CD4-positive, alpha-beta memory T cell (primary cell): ENCODE measurements at regions not wholly inside any gene's neighbourhood (a gene's known extent, or its start where the extent isn't known, plus 50 kb on each side); places are given as distances from the start of the nearest gene placed in this dataset.

ENCODE experiments used
- CTCF ChIA-PET: fragments of 350-600 bp; sonication (Branson Sonifier 250); formaldehyde crosslinking; loops from one replicate; lab custom pipeline; 2021; ENCODE audit warnings: inconsistent platforms; ENCODE audit not compliant: partially characterized antibody; lab: Charles Lee
- POLR2A ChIA-PET: fragments of 350-600 bp; sonication (Branson Sonifier 250); formaldehyde crosslinking; loops from one replicate; lab custom pipeline; 2021; ENCODE audit not compliant: partially characterized antibody; lab: Charles Lee
- DNase-seq, 5 donors: peaks; one replicate each; pipeline versions ENCODE4 v3.0.0 to v3.0.0-alpha.2; 2020 to 2022; ENCODE audit warnings: mixed read lengths in 1 of 5
- H3K27ac ChIP-seq: one replicate; pipeline ENCODE4 v1.7.0; 2013; ENCODE audit warnings: low read depth, low read length
- H3K27me3 ChIP-seq: 2 replicates; pipeline ENCODE4 v1.7.0; 2013; ENCODE audit warnings: mild to moderate bottlenecking, low read length, moderate library complexity; ENCODE audit not compliant: insufficient read depth
- H3K36me3 ChIP-seq: 2 replicates; pipeline ENCODE4 v1.7.0; 2013; ENCODE audit warnings: mild to moderate bottlenecking, low read length, moderate library complexity; ENCODE audit not compliant: insufficient read depth
- H3K4me1 ChIP-seq: 2 replicates; pipeline ENCODE4 v1.7.0; 2013; ENCODE audit warnings: mild to moderate bottlenecking, low read length, moderate library complexity; ENCODE audit not compliant: insufficient read depth
- H3K4me3 ChIP-seq, 2 donors: one replicate each; pipeline ENCODE4 v1.7.0; 2013; ENCODE audit warnings: low read length in 2 of 2, mild to moderate bottlenecking in 1 of 2
- H3K9me3 ChIP-seq, 2 donors: one replicate each; pipeline ENCODE4 v1.7.0; 2013; ENCODE audit warnings: low read length in 2 of 2, control low read depth in 1 of 2; ENCODE audit not compliant: control insufficient read depth in 1 of 2
- H3K27ac Mint-ChIP-seq, 7 donors: one replicate each; pipeline ENCODE4 v1.8.0; 2020 to 2021; ENCODE audit warnings: mixed read lengths in 7 of 7, mild to moderate bottlenecking in 6 of 7, inconsistent platforms in 3 of 7, moderate library complexity in 3 of 7
- H3K27me3 Mint-ChIP-seq, 2 donors: one replicate each; pipeline ENCODE4 v1.8.0; 2020 to 2021; ENCODE audit warnings: mixed read lengths in 2 of 2
- H3K36me3 Mint-ChIP-seq, 2 donors: one replicate each; pipeline ENCODE4 v1.8.0; 2020 to 2021; ENCODE audit warnings: mixed read lengths in 2 of 2, inconsistent platforms in 1 of 2, mild to moderate bottlenecking in 1 of 2
- H3K4me1 Mint-ChIP-seq, 4 donors: one replicate each; pipeline ENCODE4 v1.8.0; 2020 to 2021; ENCODE audit warnings: mixed read lengths in 4 of 4, mild to moderate bottlenecking in 1 of 4
- H3K4me3 Mint-ChIP-seq, 8 donors: one replicate each; pipeline ENCODE4 v1.8.0; 2020 to 2021; ENCODE audit warnings: mixed read lengths in 8 of 8, mild to moderate bottlenecking in 7 of 8, moderate library complexity in 6 of 8, inconsistent platforms in 3 of 8
- H3K9me3 Mint-ChIP-seq, 8 donors: one replicate each; pipeline ENCODE4 v1.8.0; 2020 to 2021; ENCODE audit warnings: mixed read lengths in 8 of 8, mild to moderate bottlenecking in 5 of 8, inconsistent platforms in 3 of 8, moderate library complexity in 1 of 8
- intact Hi-C: fragments of 100-400 bp; cut with micrococcal nuclease; formaldehyde crosslinking; loops from one replicate; pipeline ENCODE4 v1.15.1; 2023

DNA sequence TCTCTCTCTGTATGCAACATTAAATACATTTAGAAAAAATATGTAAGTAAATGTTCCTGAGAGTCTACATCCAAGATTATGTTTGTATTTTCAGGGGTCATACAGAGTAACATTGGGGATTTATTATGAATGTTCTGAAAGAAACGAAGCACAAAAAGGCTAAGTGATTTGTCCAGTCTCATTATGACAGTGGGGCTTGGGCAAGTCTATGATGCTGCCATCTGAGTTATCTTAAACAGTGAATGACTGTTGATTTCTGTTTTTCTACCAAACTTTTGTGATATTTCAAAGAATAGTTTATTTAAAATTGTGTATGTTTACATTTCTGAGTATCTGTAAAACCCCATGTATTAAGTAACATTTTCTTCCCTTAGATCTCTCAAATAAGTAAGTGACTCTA, 481.2 kb upstream of the ZNF717 start:
- Mint-ChIP-seq H3K36me3 (no peaks in the 10 kb centered on the region), H3K9me3 (peaks cover 0 to 14% (median 6%) of the 10 kb centered on the region in 8 donors), H3K27me3 (no peaks in the 10 kb centered on the region), H3K4me3 (no peak overlapping the region), H3K27ac (no peak overlapping the region), H3K4me1 (no peaks in the 10 kb centered on the region)
- no peaks in the 10 kb centered on the region for H3K9me3 ChIP-seq
- no peaks in the 10 kb centered on the region for H3K36me3 ChIP-seq
- intact Hi-C loops, result no loop called here
- ChIA-PET POLR2A (no interaction called here), CTCF (no interaction called here)
- no peak overlapping the region for H3K27ac ChIP-seq
- no peaks in the 10 kb centered on the region for H3K27me3 ChIP-seq
- no peaks in the 10 kb centered on the region for H3K4me1 ChIP-seq
- DNase-seq, result no peak
- no peak overlapping the region for H3K4me3 ChIP-seq

DNA sequence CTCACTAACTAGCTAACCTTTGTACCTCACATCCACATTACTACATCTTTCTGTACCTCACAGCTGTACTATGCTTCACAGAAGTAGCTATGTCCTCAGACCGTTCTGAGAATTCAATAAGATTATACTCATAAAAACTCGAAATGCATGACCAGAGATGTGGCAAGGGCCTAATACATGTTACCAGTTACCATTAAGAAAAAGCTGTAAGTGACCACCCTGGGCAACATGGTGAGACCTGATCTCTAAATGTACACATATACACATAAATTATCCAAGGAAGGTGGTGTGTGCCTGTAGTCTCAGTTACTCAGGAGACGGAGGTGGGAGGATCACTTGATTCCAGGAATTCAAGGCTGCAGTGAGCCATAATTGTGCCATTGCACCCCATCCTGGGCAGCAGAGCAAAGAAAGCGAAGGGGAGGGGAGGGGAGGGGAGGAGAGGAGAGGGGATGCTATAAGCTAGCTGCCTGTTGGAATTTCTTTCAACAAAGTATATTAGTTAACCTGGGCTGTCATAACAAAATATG, 482.6 kb upstream of the ZNF717 start:
- no peak overlapping the region for H3K4me3 ChIP-seq
- no peak overlapping the region for H3K27ac ChIP-seq
- Mint-ChIP-seq H3K27me3 (no peaks in the 10 kb centered on the region), H3K36me3 (no peaks in the 10 kb centered on the region), H3K4me1 (no peaks in the 10 kb centered on the region), H3K27ac (no peak overlapping the region), H3K9me3 (peaks cover 0 to 11% (median 6%) of the 10 kb centered on the region in 8 donors), H3K4me3 (no peak overlapping the region)
- ChIA-PET CTCF (no interaction called here), POLR2A (no interaction called here)
- H3K9me3 ChIP-seq, result no peaks in the 10 kb centered on the region
- no peaks in the 10 kb centered on the region for H3K36me3 ChIP-seq
- DNase-seq, result no peak
- no peaks in the 10 kb centered on the region for H3K27me3 ChIP-seq
- H3K4me1 ChIP-seq, result no peaks in the 10 kb centered on the region
- intact Hi-C loops, result no loop called here

DNA sequence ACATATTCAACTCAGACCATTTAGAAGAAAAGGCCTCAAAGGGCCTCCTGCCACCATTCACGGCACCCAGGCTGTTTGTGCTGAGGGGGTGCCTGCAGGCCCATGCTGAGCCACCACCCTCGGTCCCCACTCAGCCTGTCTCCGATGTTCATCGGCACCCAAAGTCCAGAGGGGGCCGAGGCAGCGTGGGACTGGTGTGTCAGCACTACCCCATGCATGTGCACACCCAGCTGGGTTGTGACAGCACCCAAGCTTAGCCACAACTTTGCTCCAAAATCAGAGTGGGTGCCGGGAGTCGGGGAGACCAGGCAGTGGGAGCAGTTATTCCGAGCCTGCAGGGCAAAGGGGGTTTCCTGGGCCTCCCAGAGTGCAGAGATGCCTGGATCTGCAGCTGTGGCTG, 508.5 kb upstream of the ZNF717 start:
- Histone ChIP-seq H3K4me1 (no peaks in the 10 kb centered on the region), H3K9me3 (peaks cover 0 to 5% of the 10 kb centered on the region in 2 donors), H3K4me3 (no peak overlapping the region), H3K36me3 (no peaks in the 10 kb centered on the region), H3K27ac (no peak overlapping the region), H3K27me3 (no peaks in the 10 kb centered on the region)
- POLR2A ChIA-PET, result no interaction called here
- DNase-seq, result no peak
- H3K27ac Mint-ChIP-seq, result no peak overlapping the region
- CTCF ChIA-PET, result no interaction called here
- no peaks in the 10 kb centered on the region for H3K27me3 Mint-ChIP-seq
- H3K4me1 Mint-ChIP-seq, result no peaks in the 10 kb centered on the region
- intact Hi-C loops, result no loop called here
- H3K36me3 Mint-ChIP-seq, result no peaks in the 10 kb centered on the region
- H3K9me3 Mint-ChIP-seq, result peaks cover 0 to 32% (median 9%) of the 10 kb centered on the region in 8 donors
- no peak overlapping the region for H3K4me3 Mint-ChIP-seq

DNA sequence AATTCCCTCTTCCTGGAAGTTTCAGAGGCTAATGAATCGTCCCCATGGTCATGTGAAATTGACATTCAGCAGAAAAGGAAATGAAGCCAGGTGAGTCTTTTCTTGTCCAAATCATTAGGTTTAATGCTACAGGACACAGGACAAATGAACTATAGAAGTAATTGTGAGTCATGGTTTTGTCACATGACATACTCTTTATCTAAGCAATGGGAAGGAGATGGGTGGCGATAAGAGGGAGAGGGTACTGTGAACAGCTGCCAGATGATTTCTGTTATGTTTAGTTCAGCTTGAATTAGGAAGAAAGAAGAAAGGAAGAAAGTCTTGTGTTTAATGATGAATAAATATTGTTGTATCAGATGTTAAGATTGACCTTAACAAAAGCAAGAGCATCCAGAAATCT, 515.4 kb upstream of the ZNF717 start:
- H3K4me1 Mint-ChIP-seq, result no peaks in the 10 kb centered on the region
- no peaks in the 10 kb centered on the region for H3K27me3 Mint-ChIP-seq
- H3K27ac ChIP-seq, result no peak overlapping the region
- intact Hi-C loops, result no loop called here
- no peaks in the 10 kb centered on the region for H3K36me3 Mint-ChIP-seq
- H3K9me3 Mint-ChIP-seq, result peaks cover 0 to 17% (median 13%) of the 10 kb centered on the region in 8 donors
- no peaks in the 10 kb centered on the region for H3K9me3 ChIP-seq
- no peak for DNase-seq
- no peaks in the 10 kb centered on the region for H3K36me3 ChIP-seq
- ChIA-PET CTCF (no interaction called here), POLR2A (no interaction called here)
- H3K4me1 ChIP-seq, result no peaks in the 10 kb centered on the region
- no peaks in the 10 kb centered on the region for H3K27me3 ChIP-seq
- H3K27ac Mint-ChIP-seq, result no peak overlapping the region
- no peak overlapping the region for H3K4me3 ChIP-seq
- H3K4me3 Mint-ChIP-seq, result no peak overlapping the region

DNA sequence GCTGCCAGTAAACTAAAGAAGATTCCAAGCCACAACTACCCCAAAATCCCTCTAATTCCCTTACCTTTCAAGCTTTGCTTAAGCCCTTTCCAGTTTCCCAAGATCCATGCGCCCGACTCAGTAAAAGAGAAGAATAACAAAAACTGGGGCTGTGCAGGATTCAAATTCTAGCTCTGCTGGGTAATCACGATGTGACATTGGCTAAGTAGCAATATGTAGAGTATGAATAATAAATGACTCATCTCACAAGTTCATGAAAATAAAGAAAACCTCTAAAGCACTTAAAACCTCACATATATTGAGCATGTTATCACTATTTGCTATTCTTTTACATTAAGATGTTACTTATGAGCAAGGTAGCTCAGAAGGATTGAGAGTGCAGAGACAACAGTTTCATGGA, 522.2 kb upstream of the ZNF717 start:
- Mint-ChIP-seq H3K27ac (no peak overlapping the region), H3K36me3 (no peaks in the 10 kb centered on the region), H3K4me3 (no peak overlapping the region), H3K9me3 (peaks cover 5 to 31% (median 15%) of the 10 kb centered on the region in 8 donors), H3K27me3 (no peaks in the 10 kb centered on the region), H3K4me1 (no peaks in the 10 kb centered on the region)
- ChIA-PET POLR2A (no interaction called here), CTCF (no interaction called here)
- no peaks in the 10 kb centered on the region for H3K36me3 ChIP-seq
- no peaks in the 10 kb centered on the region for H3K27me3 ChIP-seq
- H3K4me1 ChIP-seq, result no peaks in the 10 kb centered on the region
- DNase-seq, result no peak
- no peak overlapping the region for H3K4me3 ChIP-seq
- intact Hi-C loops, result no loop called here
- no peaks in the 10 kb centered on the region for H3K9me3 ChIP-seq
- H3K27ac ChIP-seq, result no peak overlapping the region

DNA sequence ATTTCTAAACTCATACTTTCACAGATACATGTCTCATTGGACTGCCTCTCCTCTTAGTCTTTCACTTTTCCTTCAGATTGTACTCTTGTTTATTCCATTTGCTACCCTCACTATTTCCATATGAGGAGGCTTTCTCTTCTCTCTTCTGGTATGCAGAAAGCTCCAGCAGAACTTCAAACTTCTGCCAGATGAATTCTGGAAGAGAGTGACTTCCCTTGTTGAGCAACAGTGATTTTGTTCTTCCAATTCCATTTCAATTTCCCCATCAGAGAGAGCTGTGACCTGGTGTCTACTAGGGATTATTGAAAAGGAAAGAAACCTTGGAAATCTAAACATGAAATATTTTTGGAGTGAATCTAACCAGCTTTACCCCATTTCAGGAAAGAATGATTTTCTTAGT, 523.2 kb upstream of the ZNF717 start:
- ChIA-PET CTCF (no interaction called here), POLR2A (no interaction called here)

DNA sequence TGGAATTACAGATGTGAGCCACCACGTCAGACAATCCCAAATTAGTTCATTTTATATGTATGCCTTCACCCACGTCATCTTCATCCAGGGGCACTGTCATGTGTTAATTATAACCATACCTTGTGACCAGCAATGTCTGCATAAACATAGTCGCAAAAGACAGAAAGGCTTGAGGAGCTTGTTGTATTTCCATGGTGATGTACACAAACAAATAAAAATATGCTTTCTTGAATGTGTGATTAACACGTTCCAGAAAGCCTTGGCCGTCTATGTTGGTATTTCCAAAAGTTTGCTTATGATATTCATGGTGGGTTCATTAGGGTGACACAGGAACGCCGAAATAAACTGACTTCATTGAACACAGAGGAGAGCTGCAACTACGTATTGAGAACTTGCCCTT, 524.7 kb upstream of the ZNF717 start:
- H3K4me1 Mint-ChIP-seq, result no peaks in the 10 kb centered on the region

More for the DNA sequence above, 523.2 kb upstream of the ZNF717 start:
- H3K27me3 ChIP-seq, result no peaks in the 10 kb centered on the region
- Mint-ChIP-seq H3K27me3 (no peaks in the 10 kb centered on the region), H3K27ac (no peak overlapping the region), H3K4me3 (no peak overlapping the region), H3K9me3 (peaks cover 7 to 32% (median 15%) of the 10 kb centered on the region in 8 donors), H3K4me1 (no peaks in the 10 kb centered on the region), H3K36me3 (no peaks in the 10 kb centered on the region)
- H3K4me1 ChIP-seq, result no peaks in the 10 kb centered on the region
- intact Hi-C loops, result no loop called here
- H3K4me3 ChIP-seq, result no peak overlapping the region
- H3K36me3 ChIP-seq, result no peaks in the 10 kb centered on the region
- no peak for DNase-seq
- H3K9me3 ChIP-seq, result no peaks in the 10 kb centered on the region
- H3K27ac ChIP-seq, result no peak overlapping the region

DNA sequence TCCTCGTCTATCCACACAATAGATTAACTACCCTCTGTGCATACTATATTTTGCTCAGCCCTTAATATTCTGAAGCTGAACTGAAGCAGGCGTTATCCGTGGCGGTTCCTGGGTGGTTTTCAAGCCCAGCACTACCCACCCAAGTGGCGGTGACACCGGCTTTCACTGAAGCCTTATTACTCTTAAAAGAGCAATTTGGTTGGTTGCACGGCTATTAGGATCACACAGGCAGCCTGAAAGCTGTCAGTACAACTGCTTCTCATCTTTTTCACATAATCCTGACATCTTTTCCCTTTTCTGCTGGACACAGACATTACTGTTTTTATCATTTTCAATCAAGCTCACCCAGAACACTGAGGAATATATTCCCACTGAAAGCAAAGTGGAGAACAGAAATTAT, 525.3 kb upstream of the ZNF717 start:
- no peak overlapping the region for H3K27ac Mint-ChIP-seq
- CTCF ChIA-PET, result no interaction called here
- no peaks in the 10 kb centered on the region for H3K27me3 Mint-ChIP-seq
- Histone ChIP-seq H3K27ac (no peak overlapping the region), H3K36me3 (no peaks in the 10 kb centered on the region), H3K4me3 (no peak overlapping the region), H3K4me1 (no peaks in the 10 kb centered on the region), H3K9me3 (no peaks in the 10 kb centered on the region), H3K27me3 (no peaks in the 10 kb centered on the region)
- intact Hi-C loops, result no loop called here
- H3K36me3 Mint-ChIP-seq, result no peaks in the 10 kb centered on the region
- no peaks in the 10 kb centered on the region for H3K4me1 Mint-ChIP-seq
- H3K4me3 Mint-ChIP-seq, result no peak overlapping the region
- POLR2A ChIA-PET, result no interaction called here
- DNase-seq, result no peak
- peaks cover 7 to 36% (median 15%) of the 10 kb centered on the region in 8 donors for H3K9me3 Mint-ChIP-seq

More for the DNA sequence above, 524.7 kb upstream of the ZNF717 start:
- peaks cover 7 to 32% (median 15%) of the 10 kb centered on the region in 8 donors for H3K9me3 Mint-ChIP-seq
- no peak overlapping the region for H3K4me3 Mint-ChIP-seq
- Histone ChIP-seq H3K4me1 (no peaks in the 10 kb centered on the region), H3K4me3 (no peak overlapping the region), H3K27me3 (no peaks in the 10 kb centered on the region), H3K9me3 (no peaks in the 10 kb centered on the region), H3K36me3 (no peaks in the 10 kb centered on the region), H3K27ac (no peak overlapping the region)
- intact Hi-C loops, result no loop called here
- H3K27ac Mint-ChIP-seq, result no peak overlapping the region
- POLR2A ChIA-PET, result no interaction called here
- H3K27me3 Mint-ChIP-seq, result no peaks in the 10 kb centered on the region
- H3K36me3 Mint-ChIP-seq, result no peaks in the 10 kb centered on the region
- no peak for DNase-seq
- CTCF ChIA-PET, result no interaction called here
